Liver (tissue), 3 donors: ENCODE measurements at regions not wholly inside any gene's neighbourhood (a gene's known extent, or its start where the extent isn't known, plus 50 kb on each side); places are given as distances from the start of the nearest gene placed in this dataset.

Experiments
- CTCF ChIP-seq: fragments of 150-350 bp; IDR thresholded peaks from 2 replicates; pipeline ENCODE4 v1.5.1; 2017; ENCODE audit warnings: improper control_type of control experiment, low read depth, low read length; ENCODE audit not compliant: missing input control
- EGR1 ChIP-seq, 2 donors: IDR thresholded peaks; 2 replicates each; pipeline ENCODE4 v1.6.1; 2016 to 2018; ENCODE audit warnings: antibody characterized with exemption in 2 of 2, low read depth in 2 of 2
- FOXA1 ChIP-seq: IDR thresholded peaks from 2 replicates; pipeline ENCODE4 v1.6.1; 2016; ENCODE audit warnings: antibody characterized with exemption
- GABPA ChIP-seq, 2 donors: IDR thresholded peaks in 1 of 2; conservative IDR thresholded peaks in 1 of 2; 2 replicates each; pipeline ENCODE4 v1.6.1; 2016; ENCODE audit warnings: antibody characterized with exemption in 2 of 2, mild to moderate bottlenecking in 1 of 2, moderate library complexity in 1 of 2
- JUND ChIP-seq, 2 donors: IDR thresholded peaks; 2 replicates each; pipeline ENCODE4 v1.6.1; 2016; ENCODE audit warnings: antibody characterized with exemption in 2 of 2
- RAD21 ChIP-seq, 2 donors: IDR thresholded peaks; 2 replicates each; pipeline ENCODE4 v1.6.1; 2016; ENCODE audit warnings: antibody characterized with exemption in 2 of 2, mild to moderate bottlenecking in 2 of 2
- RXRA ChIP-seq, 2 donors: IDR thresholded peaks; 2 replicates each; pipeline ENCODE4 v1.6.1; 2017 to 2018; ENCODE audit warnings: antibody characterized with exemption in 2 of 2, mild to moderate bottlenecking in 1 of 2
- SP1 ChIP-seq: IDR thresholded peaks from 2 replicates; pipeline ENCODE4 v1.6.1; 2018; ENCODE audit warnings: antibody characterized with exemption, mild to moderate bottlenecking
- TAF1 ChIP-seq: conservative IDR thresholded peaks from 2 replicates; pipeline ENCODE4 v1.6.1; 2016; ENCODE audit warnings: antibody characterized with exemption, mild to moderate bottlenecking
- YY1 ChIP-seq: IDR thresholded peaks from 2 replicates; pipeline ENCODE4 v1.6.1; 2016; ENCODE audit warnings: antibody characterized with exemption, mild to moderate bottlenecking
- TF ChIP-seq, protein P1 (sequence below): IDR thresholded peaks from 2 replicates; pipeline ENCODE4 v1.6.1; 2016; ENCODE audit warnings: antibody characterized with exemption
- TF ChIP-seq, protein P2 (sequence below): IDR thresholded peaks from 2 replicates; pipeline ENCODE4 v1.6.1; 2016; ENCODE audit warnings: antibody characterized with exemption, mild to moderate bottlenecking
- TF ChIP-seq, protein P3 (sequence below): IDR thresholded peaks from 2 replicates; pipeline ENCODE4 v1.6.1; 2016; ENCODE audit warnings: antibody characterized with exemption
- TF ChIP-seq, protein P4 (sequence below): IDR thresholded peaks from 2 replicates; pipeline ENCODE4 v1.6.1; 2016; ENCODE audit warnings: antibody characterized with exemption
- donor health status: healthy.
- donor health status: healthy.

- no peak for TF ChIP-seq CTCF
- TF ChIP-seq, protein P1, sequence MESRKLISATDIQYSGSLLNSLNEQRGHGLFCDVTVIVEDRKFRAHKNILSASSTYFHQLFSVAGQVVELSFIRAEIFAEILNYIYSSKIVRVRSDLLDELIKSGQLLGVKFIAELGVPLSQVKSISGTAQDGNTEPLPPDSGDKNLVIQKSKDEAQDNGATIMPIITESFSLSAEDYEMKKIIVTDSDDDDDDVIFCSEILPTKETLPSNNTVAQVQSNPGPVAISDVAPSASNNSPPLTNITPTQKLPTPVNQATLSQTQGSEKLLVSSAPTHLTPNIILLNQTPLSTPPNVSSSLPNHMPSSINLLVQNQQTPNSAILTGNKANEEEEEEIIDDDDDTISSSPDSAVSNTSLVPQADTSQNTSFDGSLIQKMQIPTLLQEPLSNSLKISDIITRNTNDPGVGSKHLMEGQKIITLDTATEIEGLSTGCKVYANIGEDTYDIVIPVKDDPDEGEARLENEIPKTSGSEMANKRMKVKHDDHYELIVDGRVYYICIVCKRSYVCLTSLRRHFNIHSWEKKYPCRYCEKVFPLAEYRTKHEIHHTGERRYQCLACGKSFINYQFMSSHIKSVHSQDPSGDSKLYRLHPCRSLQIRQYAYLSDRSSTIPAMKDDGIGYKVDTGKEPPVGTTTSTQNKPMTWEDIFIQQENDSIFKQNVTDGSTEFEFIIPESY, result no peak
- TF ChIP-seq RXRA (IDR thresholded peaks at IDR 0.05), result no peak
- no peak for TF ChIP-seq GABPA (IDR thresholded peaks at IDR 0.05 in 1 of 2, conservative IDR thresholded peaks at IDR 0.05 in 1 of 2)
- TF ChIP-seq JUND (IDR thresholded peaks at IDR 0.05), result no peak
- TF ChIP-seq YY1, result no peak
- no peak for TF ChIP-seq RAD21 (IDR thresholded peaks at IDR 0.05)
- TF ChIP-seq, protein P2, sequence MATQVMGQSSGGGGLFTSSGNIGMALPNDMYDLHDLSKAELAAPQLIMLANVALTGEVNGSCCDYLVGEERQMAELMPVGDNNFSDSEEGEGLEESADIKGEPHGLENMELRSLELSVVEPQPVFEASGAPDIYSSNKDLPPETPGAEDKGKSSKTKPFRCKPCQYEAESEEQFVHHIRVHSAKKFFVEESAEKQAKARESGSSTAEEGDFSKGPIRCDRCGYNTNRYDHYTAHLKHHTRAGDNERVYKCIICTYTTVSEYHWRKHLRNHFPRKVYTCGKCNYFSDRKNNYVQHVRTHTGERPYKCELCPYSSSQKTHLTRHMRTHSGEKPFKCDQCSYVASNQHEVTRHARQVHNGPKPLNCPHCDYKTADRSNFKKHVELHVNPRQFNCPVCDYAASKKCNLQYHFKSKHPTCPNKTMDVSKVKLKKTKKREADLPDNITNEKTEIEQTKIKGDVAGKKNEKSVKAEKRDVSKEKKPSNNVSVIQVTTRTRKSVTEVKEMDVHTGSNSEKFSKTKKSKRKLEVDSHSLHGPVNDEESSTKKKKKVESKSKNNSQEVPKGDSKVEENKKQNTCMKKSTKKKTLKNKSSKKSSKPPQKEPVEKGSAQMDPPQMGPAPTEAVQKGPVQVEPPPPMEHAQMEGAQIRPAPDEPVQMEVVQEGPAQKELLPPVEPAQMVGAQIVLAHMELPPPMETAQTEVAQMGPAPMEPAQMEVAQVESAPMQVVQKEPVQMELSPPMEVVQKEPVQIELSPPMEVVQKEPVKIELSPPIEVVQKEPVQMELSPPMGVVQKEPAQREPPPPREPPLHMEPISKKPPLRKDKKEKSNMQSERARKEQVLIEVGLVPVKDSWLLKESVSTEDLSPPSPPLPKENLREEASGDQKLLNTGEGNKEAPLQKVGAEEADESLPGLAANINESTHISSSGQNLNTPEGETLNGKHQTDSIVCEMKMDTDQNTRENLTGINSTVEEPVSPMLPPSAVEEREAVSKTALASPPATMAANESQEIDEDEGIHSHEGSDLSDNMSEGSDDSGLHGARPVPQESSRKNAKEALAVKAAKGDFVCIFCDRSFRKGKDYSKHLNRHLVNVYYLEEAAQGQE, result no peak
- no peak for TF ChIP-seq SP1
- no peak for TF ChIP-seq EGR1 (IDR thresholded peaks at IDR 0.05; ENCODE audit: low read depth in 2 of 2)
- TF ChIP-seq, protein P3, sequence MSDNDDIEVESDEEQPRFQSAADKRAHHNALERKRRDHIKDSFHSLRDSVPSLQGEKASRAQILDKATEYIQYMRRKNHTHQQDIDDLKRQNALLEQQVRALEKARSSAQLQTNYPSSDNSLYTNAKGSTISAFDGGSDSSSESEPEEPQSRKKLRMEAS, result no peak
- no peak for TF ChIP-seq TAF1
- TF ChIP-seq, protein P4, sequence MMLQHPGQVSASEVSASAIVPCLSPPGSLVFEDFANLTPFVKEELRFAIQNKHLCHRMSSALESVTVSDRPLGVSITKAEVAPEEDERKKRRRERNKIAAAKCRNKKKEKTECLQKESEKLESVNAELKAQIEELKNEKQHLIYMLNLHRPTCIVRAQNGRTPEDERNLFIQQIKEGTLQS, result no peak
- no peak for TF ChIP-seq FOXA1
Measured at GRCh38 chr4:101710806-101711205, 79.7 kb upstream of the BANK1 start.
